22Rv1 (cell line): ENCODE measurements at regions not wholly inside any gene's neighbourhood (a gene's known extent, or its start where the extent isn't known, plus 50 kb on each side); places are given as distances from the start of the nearest gene placed in this dataset.

Experiments used
- CTCF ChIP-seq: fragments of 450-650 bp; IDR thresholded peaks from 2 replicates; pipeline ENCODE4 v1.5.1; 2017; ENCODE audit warnings: mild to moderate bottlenecking
- ZFX ChIP-seq: fragments of 450-650 bp; IDR thresholded peaks from 2 replicates; pipeline ENCODE4 v1.6.1; 2017; ENCODE audit warnings: antibody characterized with exemption, borderline replicate concordance

GRCh38 chr10:4271193-4271592 lies 486.2 kb upstream of the KLF6 start:
- TF ChIP-seq CTCF (no peak), ZFX (no peak)
